CD14-positive monocyte (primary cell): ENCODE measurements at regions not wholly inside any gene's neighbourhood (a gene's known extent, or its start where the extent isn't known, plus 50 kb on each side); places are given as distances from the start of the nearest gene placed in this dataset.

ENCODE experiments used
- DNase-seq, 3 donors: peaks; one replicate each; pipeline ENCODE4 v3.0.0-alpha.2; 2011 to 2022
- H2AFZ ChIP-seq: 2 replicates; pipeline ENCODE4 v1.6.0; 2012; ENCODE audit warnings: mild to moderate bottlenecking, low read depth, low read length, inconsistent platforms; ENCODE audit not compliant: insufficient read depth, poor library complexity, severe bottlenecking
- H3K27ac ChIP-seq, 2 donors: 1 replicate in 1 of 2; 2 replicates in 1 of 2; pipeline ENCODE4 v1.5.1; 2012 to 2013; ENCODE audit warnings: low read length in 2 of 2, control low read depth in 1 of 2, inconsistent platforms in 1 of 2, low read depth in 1 of 2, mild to moderate bottlenecking in 1 of 2
- H3K27me3 ChIP-seq, 2 donors: one replicate each; pipeline versions ENCODE4 v1.6.0 to v1.6.1; 2011 to 2013; ENCODE audit warnings: low read length in 2 of 2; ENCODE audit not compliant: control insufficient read depth in 2 of 2, insufficient read depth in 2 of 2
- H3K36me3 ChIP-seq, 2 donors: replicated peaks in 1 of 2; 1 replicate in 1 of 2; 2 replicates in 1 of 2; pipeline versions ENCODE4 v1.5.1 to v1.6.1; 2012 to 2013; ENCODE audit warnings: low read length in 2 of 2, control low read depth in 1 of 2, inconsistent platforms in 1 of 2, mild to moderate bottlenecking in 1 of 2; ENCODE audit not compliant: insufficient read depth in 2 of 2, control insufficient read depth in 1 of 2
- H3K4me1 ChIP-seq, 2 donors: 1 replicate in 1 of 2; 2 replicates in 1 of 2; pipeline versions ENCODE4 v1.5.1 to v1.6.1; 2012 to 2013; ENCODE audit warnings: low read length in 2 of 2, control low read depth in 1 of 2, inconsistent platforms in 1 of 2, mild to moderate bottlenecking in 1 of 2, moderate library complexity in 1 of 2; ENCODE audit not compliant: insufficient read depth in 2 of 2, control insufficient read depth in 1 of 2
- H3K4me2 ChIP-seq: replicated peaks from 2 replicates; pipeline ENCODE3; 2012; ENCODE audit warnings: low read length, moderate library complexity, mild to moderate bottlenecking; ENCODE audit not compliant: poor library complexity, severe bottlenecking; ENCODE audit errors: extremely low read depth
- H3K4me3 ChIP-seq, 3 experiments: fragments of 200-600 bp in 1 of 3; sonication (generic) in 1 of 3; replicated peaks in 1 of 3; 1 replicate in 2 of 3; 2 replicates in 1 of 3; pipeline ENCODE4 v1.5.1; 2011 to 2013; ENCODE audit warnings: low read length in 3 of 3, mild to moderate bottlenecking in 3 of 3, control low read depth in 2 of 3, low read depth in 2 of 3, inconsistent platforms in 1 of 3, moderate library complexity in 1 of 3
- H3K79me2 ChIP-seq: 2 replicates; pipeline ENCODE4 v1.6.0; 2012; ENCODE audit warnings: mild to moderate bottlenecking, control low read depth, inconsistent platforms, low read length, moderate library complexity; ENCODE audit not compliant: insufficient read depth
- H3K9ac ChIP-seq: 2 replicates; pipeline ENCODE4 v1.6.0; 2017; ENCODE audit warnings: low read length, mild to moderate bottlenecking; ENCODE audit not compliant: insufficient read depth, poor library complexity, severe bottlenecking
- H3K9me3 ChIP-seq, 2 donors: replicated peaks in 1 of 2; 1 replicate in 1 of 2; 2 replicates in 1 of 2; pipeline versions ENCODE4 v1.5.1 to v1.6.1; 2012 to 2013; ENCODE audit warnings: low read length in 2 of 2, control low read depth in 1 of 2; ENCODE audit not compliant: control insufficient read depth in 1 of 2, insufficient read depth in 1 of 2
- H4K20me1 ChIP-seq: 2 replicates; pipeline ENCODE4 v1.6.0; 2012; ENCODE audit warnings: mild to moderate bottlenecking, low read length, control low read depth, moderate library complexity; ENCODE audit not compliant: insufficient read depth
- H3K27ac Mint-ChIP-seq, 7 donors: one replicate each; pipeline ENCODE4 v1.8.0; 2020; ENCODE audit warnings: mild to moderate bottlenecking in 7 of 7, mixed read lengths in 7 of 7, moderate library complexity in 6 of 7, inconsistent platforms in 2 of 7
- H3K27me3 Mint-ChIP-seq, 3 donors: one replicate each; pipeline ENCODE4 v1.8.0; 2021 to 2022; ENCODE audit warnings: low read depth in 3 of 3, mild to moderate bottlenecking in 3 of 3, mixed read lengths in 3 of 3, moderate library complexity in 3 of 3, inconsistent platforms in 1 of 3
- H3K36me3 Mint-ChIP-seq, 2 donors: one replicate each; pipeline ENCODE4 v1.8.0; 2020; ENCODE audit warnings: mixed read lengths in 2 of 2, inconsistent platforms in 1 of 2, mild to moderate bottlenecking in 1 of 2
- H3K4me1 Mint-ChIP-seq: one replicate; pipeline ENCODE4 v1.8.0; 2020; ENCODE audit warnings: mild to moderate bottlenecking, mixed read lengths
- H3K4me3 Mint-ChIP-seq, 2 donors: one replicate each; pipeline ENCODE4 v1.8.0; 2020; ENCODE audit warnings: mild to moderate bottlenecking in 2 of 2, mixed read lengths in 2 of 2, moderate library complexity in 1 of 2
- H3K9me3 Mint-ChIP-seq, 7 donors: one replicate each; pipeline ENCODE4 v1.8.0; 2020 to 2022; ENCODE audit warnings: mixed read lengths in 7 of 7, mild to moderate bottlenecking in 6 of 7, moderate library complexity in 6 of 7, inconsistent platforms in 2 of 7
- WGBS: methylation state at CpG from one replicate; pipeline ENCODE4 v1.1.5; 2013; ENCODE audit warnings: missing lambda C conversion rate; ENCODE audit not compliant: insufficient coverage; 5-methylcytosine and 5-hydroxymethylcytosine counted together
- intact Hi-C, 2 donors: fragments of 100-400 bp; cut with micrococcal nuclease; formaldehyde crosslinking; loops; one replicate each; pipeline versions ENCODE4 v1.15.0 to v1.15.1; 2023
- TF ChIP-seq, protein P1 (sequence below): fragments of 200-600 bp; IDR thresholded peaks from one replicate; pipeline ENCODE4 v1.8.0; 2022; ENCODE audit warnings: antibody characterized with exemption, mild to moderate bottlenecking

DNA sequence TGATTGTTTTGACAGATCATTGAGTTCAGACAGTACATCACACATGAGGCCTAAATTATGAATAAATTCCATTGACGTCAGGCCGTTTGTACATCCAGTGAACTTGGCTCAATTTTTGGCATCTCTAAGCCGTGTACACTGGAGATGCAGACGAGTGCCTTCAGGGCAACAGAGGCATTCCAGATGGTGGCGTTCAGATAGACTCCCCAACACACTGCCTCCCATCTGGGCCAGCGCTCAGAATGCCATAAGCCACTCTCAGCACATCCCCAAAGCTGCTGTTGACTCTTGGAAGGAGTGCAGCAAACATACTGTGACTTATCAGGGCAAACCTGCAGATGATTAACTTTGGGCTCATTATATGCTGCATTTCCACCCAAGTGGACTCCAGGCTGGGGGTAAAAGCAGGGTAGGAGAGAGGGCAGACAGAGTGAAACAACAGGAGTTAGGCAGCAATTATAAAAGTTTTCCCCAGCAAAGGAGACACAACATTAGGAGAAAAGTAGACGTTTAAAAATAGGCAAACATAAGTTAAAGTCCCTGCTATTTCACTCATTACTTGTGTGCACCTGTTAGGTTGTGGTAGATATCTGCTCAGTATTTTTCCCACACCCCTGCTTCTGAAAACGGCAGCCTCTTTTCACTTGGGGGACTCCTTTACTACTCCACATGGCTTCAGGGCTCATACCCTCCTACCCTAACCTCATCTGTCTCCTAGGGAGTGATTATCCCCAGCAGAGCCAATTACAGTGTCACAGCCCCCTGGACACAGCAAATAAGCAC lies 60.2 kb upstream of the PDE3B start:
- H3K27me3 Mint-ChIP-seq = peaks cover 0 to 1% (median 1%) of the 10 kb centered on the region in 3 donors
- H3K27ac ChIP-seq = no peak overlapping the region
- no peaks in the 10 kb centered on the region for H4K20me1 ChIP-seq
- TF ChIP-seq, protein P1, sequence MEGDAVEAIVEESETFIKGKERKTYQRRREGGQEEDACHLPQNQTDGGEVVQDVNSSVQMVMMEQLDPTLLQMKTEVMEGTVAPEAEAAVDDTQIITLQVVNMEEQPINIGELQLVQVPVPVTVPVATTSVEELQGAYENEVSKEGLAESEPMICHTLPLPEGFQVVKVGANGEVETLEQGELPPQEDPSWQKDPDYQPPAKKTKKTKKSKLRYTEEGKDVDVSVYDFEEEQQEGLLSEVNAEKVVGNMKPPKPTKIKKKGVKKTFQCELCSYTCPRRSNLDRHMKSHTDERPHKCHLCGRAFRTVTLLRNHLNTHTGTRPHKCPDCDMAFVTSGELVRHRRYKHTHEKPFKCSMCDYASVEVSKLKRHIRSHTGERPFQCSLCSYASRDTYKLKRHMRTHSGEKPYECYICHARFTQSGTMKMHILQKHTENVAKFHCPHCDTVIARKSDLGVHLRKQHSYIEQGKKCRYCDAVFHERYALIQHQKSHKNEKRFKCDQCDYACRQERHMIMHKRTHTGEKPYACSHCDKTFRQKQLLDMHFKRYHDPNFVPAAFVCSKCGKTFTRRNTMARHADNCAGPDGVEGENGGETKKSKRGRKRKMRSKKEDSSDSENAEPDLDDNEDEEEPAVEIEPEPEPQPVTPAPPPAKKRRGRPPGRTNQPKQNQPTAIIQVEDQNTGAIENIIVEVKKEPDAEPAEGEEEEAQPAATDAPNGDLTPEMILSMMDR = no peak
- H3K4me3 Mint-ChIP-seq = no peak overlapping the region
- intact Hi-C loops = no loop called here
- H3K27me3 ChIP-seq = no peaks in the 10 kb centered on the region
- H3K4me1 Mint-ChIP-seq = peaks cover 33% of the 10 kb centered on the region
- H2AFZ ChIP-seq = no peak overlapping the region
- no peak overlapping the region for H3K4me3 ChIP-seq
- H3K4me2 ChIP-seq = no peak overlapping the region
- H3K36me3 ChIP-seq = no peaks in the 10 kb centered on the region
- peaks cover 29 to 33% of the 10 kb centered on the region in 2 donors for H3K4me1 ChIP-seq
- H3K27ac Mint-ChIP-seq = peak overlapping the region in 3 of 7 donors; percentile 3 to 41 (median 19)
- peaks cover 0 to 13% of the 10 kb centered on the region in 2 donors for H3K36me3 Mint-ChIP-seq
- H3K9me3 Mint-ChIP-seq = peaks cover 0 to 6% (median 0%) of the 10 kb centered on the region in 7 donors
- H3K9ac ChIP-seq = no peak overlapping the region
- WGBS = 76% methylated on average over 5 of the region's 8 CpGs
- H3K79me2 ChIP-seq = no peaks in the 10 kb centered on the region
- no peak for DNase-seq
- no peaks in the 10 kb centered on the region for H3K9me3 ChIP-seq

DNA sequence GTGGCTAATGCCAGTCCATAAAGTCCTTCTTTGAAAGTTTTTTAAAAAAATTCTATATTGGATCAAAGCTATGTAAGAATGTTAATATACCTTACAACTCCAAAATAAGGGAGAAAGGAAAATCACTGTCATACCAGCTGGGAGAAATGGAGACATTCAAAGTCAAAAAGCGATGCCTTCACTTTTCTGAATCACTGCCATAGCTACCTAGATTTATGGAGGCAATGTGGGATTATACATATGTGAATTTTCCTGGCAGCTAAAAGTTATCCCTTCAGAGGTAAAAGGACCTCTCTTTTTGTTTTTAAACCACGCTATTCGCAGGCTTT lies 59.6 kb upstream of the PDE3B start:
- H3K27me3 Mint-ChIP-seq = peaks cover 0 to 3% (median 1%) of the 10 kb centered on the region in 3 donors
- no peaks in the 10 kb centered on the region for H3K36me3 ChIP-seq
- intact Hi-C loops = no loop called here
- no peak overlapping the region for H3K4me2 ChIP-seq
- H3K4me1 Mint-ChIP-seq = peaks cover 27% of the 10 kb centered on the region
- H3K4me3 ChIP-seq = no peak overlapping the region
- no peak overlapping the region for H3K4me3 Mint-ChIP-seq
- no peak overlapping the region for H3K27ac ChIP-seq
- H2AFZ ChIP-seq = no peak overlapping the region
- peaks cover 23 to 28% of the 10 kb centered on the region in 2 donors for H3K4me1 ChIP-seq
- TF ChIP-seq, protein P1 = no peak
- WGBS = no CpG with 5 or more reads among the region's 3 CpGs
- no peaks in the 10 kb centered on the region for H3K27me3 ChIP-seq
- H3K27ac Mint-ChIP-seq = peak overlapping the region in 2 of 7 donors; percentile 3 to 23
- H3K36me3 Mint-ChIP-seq = peaks cover 0 to 13% of the 10 kb centered on the region in 2 donors
- no peaks in the 10 kb centered on the region for H3K9me3 ChIP-seq
- H4K20me1 ChIP-seq = no peaks in the 10 kb centered on the region
- H3K9me3 Mint-ChIP-seq = peaks cover 0 to 6% (median 0%) of the 10 kb centered on the region in 7 donors
- H3K9ac ChIP-seq = no peak overlapping the region
- DNase-seq = no peak
- H3K79me2 ChIP-seq = no peaks in the 10 kb centered on the region
